ENCODE measurements at regions not wholly inside any gene's neighbourhood (a gene's known extent, or its start where the extent isn't known, plus 50 kb on each side); places are given as distances from the start of the nearest gene placed in this dataset.

- Histone ChIP-seq H3K36me3 (ENCODE audit: control insufficient read depth in 2 of 3, insufficient read depth in 3 of 3, low read length in 3 of 3) (no peaks in the 10 kb centered on the region), H3K9me3 (ENCODE audit: control insufficient read depth in 2 of 3, low read length in 3 of 3) (no peaks in the 10 kb centered on the region), H3K4me1 (ENCODE audit: control insufficient read depth in 2 of 2, insufficient read depth in 2 of 2, low read length in 2 of 2) (no peaks in the 10 kb centered on the region), H3K27ac (ENCODE audit: low read depth, low read length) (no peak overlapping the region), H3K27me3 (ENCODE audit: control insufficient read depth in 2 of 2, insufficient read depth in 2 of 2, low read length in 2 of 2) (no peaks in the 10 kb centered on the region), H3K4me3 (ENCODE audit: low read length) (no peak overlapping the region)
- no peaks in the 10 kb centered on the region for H3K36me3 Mint-ChIP-seq
- intact Hi-C loops (cut with micrococcal nuclease), result no loop called here
- ATAC-seq, result no peak
- CTCF ChIA-PET, result no interaction called here
- H3K9me3 Mint-ChIP-seq, result peaks cover 0 to 10% (median 2%) of the 10 kb centered on the region in 11 donors
- DNase-seq, result no peak
- no peak overlapping the region for H3K4me3 Mint-ChIP-seq
- POLR2A ChIA-PET, result no interaction called here
- no peaks in the 10 kb centered on the region for H3K27me3 Mint-ChIP-seq
- H3K4me1 Mint-ChIP-seq, result no peaks in the 10 kb centered on the region
- H3K27ac Mint-ChIP-seq, result no peak overlapping the region
Measured at GRCh38 chr13:59172076-59172475, 991.7 kb downstream of the DIAPH3 start.

GRCh38 chr13:59176775-59177174 is 987.0 kb downstream of the DIAPH3 start:
- CTCF ChIA-PET, result no interaction called here
- POLR2A ChIA-PET, result no interaction called here
- no peak overlapping the region for H3K27ac Mint-ChIP-seq
- no peaks in the 10 kb centered on the region for H3K4me1 Mint-ChIP-seq
- Histone ChIP-seq H3K27me3 (ENCODE audit: control insufficient read depth in 2 of 2, insufficient read depth in 2 of 2, low read length in 2 of 2) (no peaks in the 10 kb centered on the region), H3K9me3 (ENCODE audit: control insufficient read depth in 2 of 3, low read length in 3 of 3) (no peaks in the 10 kb centered on the region), H3K27ac (ENCODE audit: low read depth, low read length) (no peak overlapping the region), H3K4me1 (ENCODE audit: control insufficient read depth in 2 of 2, insufficient read depth in 2 of 2, low read length in 2 of 2) (no peaks in the 10 kb centered on the region), H3K4me3 (ENCODE audit: low read length) (no peak overlapping the region), H3K36me3 (ENCODE audit: control insufficient read depth in 2 of 3, insufficient read depth in 3 of 3, low read length in 3 of 3) (no peaks in the 10 kb centered on the region)
- no peaks in the 10 kb centered on the region for H3K27me3 Mint-ChIP-seq
- intact Hi-C loops (cut with micrococcal nuclease), result no loop called here
- no peak overlapping the region for H3K4me3 Mint-ChIP-seq
- ATAC-seq (no peak), DNase-seq (no peak)
- H3K9me3 Mint-ChIP-seq, result peaks cover 0 to 8% (median 3%) of the 10 kb centered on the region in 11 donors
- H3K36me3 Mint-ChIP-seq, result no peaks in the 10 kb centered on the region

- Histone ChIP-seq H3K4me1 (ENCODE audit: control insufficient read depth in 2 of 2, insufficient read depth in 2 of 2, low read length in 2 of 2) (no peaks in the 10 kb centered on the region), H3K9me3 (ENCODE audit: control insufficient read depth in 2 of 3, low read length in 3 of 3) (no peaks in the 10 kb centered on the region), H3K27ac (ENCODE audit: low read depth, low read length) (no peak overlapping the region), H3K36me3 (ENCODE audit: control insufficient read depth in 2 of 3, insufficient read depth in 3 of 3, low read length in 3 of 3) (no peaks in the 10 kb centered on the region), H3K27me3 (ENCODE audit: control insufficient read depth in 2 of 2, insufficient read depth in 2 of 2, low read length in 2 of 2) (no peaks in the 10 kb centered on the region), H3K4me3 (ENCODE audit: low read length) (no peak overlapping the region)
- ATAC-seq, result no peak
- CTCF ChIA-PET, result no interaction called here
- intact Hi-C loops (cut with micrococcal nuclease), result no loop called here
- DNase-seq, result no peak
- Mint-ChIP-seq H3K27me3 (no peaks in the 10 kb centered on the region), H3K36me3 (no peaks in the 10 kb centered on the region), H3K4me1 (no peaks in the 10 kb centered on the region), H3K9me3 (peaks cover 0 to 8% (median 3%) of the 10 kb centered on the region in 11 donors), H3K4me3 (no peak overlapping the region), H3K27ac (no peak overlapping the region)
- POLR2A ChIA-PET, result no interaction called here
Measured at GRCh38 chr13:59178344-59178743, 985.4 kb downstream of the DIAPH3 start.

- CTCF ChIA-PET, result no interaction called here
- ATAC-seq (no peak), DNase-seq (no peak)
- H3K4me3 ChIP-seq (ENCODE audit: low read length), result no peak overlapping the region
- no peaks in the 10 kb centered on the region for H3K9me3 ChIP-seq (ENCODE audit: control insufficient read depth in 2 of 3, low read length in 3 of 3)
- POLR2A ChIA-PET, result no interaction called here
- no peaks in the 10 kb centered on the region for H3K4me1 ChIP-seq (ENCODE audit: control insufficient read depth in 2 of 2, insufficient read depth in 2 of 2, low read length in 2 of 2)
- H3K4me1 Mint-ChIP-seq, result no peaks in the 10 kb centered on the region
- H3K27me3 Mint-ChIP-seq, result no peaks in the 10 kb centered on the region
- intact Hi-C loops (cut with micrococcal nuclease), result no loop called here
- no peak overlapping the region for H3K4me3 Mint-ChIP-seq
- no peak overlapping the region for H3K27ac ChIP-seq (ENCODE audit: low read depth, low read length)
- peaks cover 0 to 9% (median 1%) of the 10 kb centered on the region in 11 donors for H3K9me3 Mint-ChIP-seq
- H3K36me3 Mint-ChIP-seq, result no peaks in the 10 kb centered on the region
- no peaks in the 10 kb centered on the region for H3K27me3 ChIP-seq (ENCODE audit: control insufficient read depth in 2 of 2, insufficient read depth in 2 of 2, low read length in 2 of 2)
- no peak overlapping the region for H3K27ac Mint-ChIP-seq
- H3K36me3 ChIP-seq (ENCODE audit: control insufficient read depth in 2 of 3, insufficient read depth in 3 of 3, low read length in 3 of 3), result no peaks in the 10 kb centered on the region
Measured at GRCh38 chr13:59182241-59182640, 981.5 kb downstream of the DIAPH3 start.

GRCh38 chr13:59197397-59197796 is 966.3 kb downstream of the DIAPH3 start:
- Mint-ChIP-seq H3K27me3 (peaks cover 0 to 4% (median 0%) of the 10 kb centered on the region in 5 donors), H3K27ac (no peak overlapping the region), H3K36me3 (no peaks in the 10 kb centered on the region), H3K4me3 (no peak overlapping the region), H3K4me1 (no peaks in the 10 kb centered on the region), H3K9me3 (peaks cover 0 to 8% (median 0%) of the 10 kb centered on the region in 11 donors)
- Histone ChIP-seq H3K27ac (ENCODE audit: low read depth, low read length) (no peak overlapping the region), H3K27me3 (ENCODE audit: control insufficient read depth in 2 of 2, insufficient read depth in 2 of 2, low read length in 2 of 2) (no peaks in the 10 kb centered on the region), H3K4me3 (ENCODE audit: low read length) (no peak overlapping the region), H3K4me1 (ENCODE audit: control insufficient read depth in 2 of 2, insufficient read depth in 2 of 2, low read length in 2 of 2) (no peaks in the 10 kb centered on the region), H3K9me3 (ENCODE audit: control insufficient read depth in 2 of 3, low read length in 3 of 3) (no peaks in the 10 kb centered on the region), H3K36me3 (ENCODE audit: control insufficient read depth in 2 of 3, insufficient read depth in 3 of 3, low read length in 3 of 3) (no peaks in the 10 kb centered on the region)
- POLR2A ChIA-PET, result no interaction called here
- CTCF ChIA-PET, result no interaction called here
- ATAC-seq, result no peak
- DNase-seq, result no peak
- intact Hi-C loops (cut with micrococcal nuclease), result no loop called here

- no peaks in the 10 kb centered on the region for H3K27me3 ChIP-seq (ENCODE audit: control insufficient read depth in 2 of 2, insufficient read depth in 2 of 2, low read length in 2 of 2)
- Mint-ChIP-seq H3K9me3 (peaks cover 0 to 12% (median 3%) of the 10 kb centered on the region in 11 donors), H3K36me3 (no peaks in the 10 kb centered on the region), H3K27me3 (no peaks in the 10 kb centered on the region), H3K4me3 (no peak overlapping the region), H3K27ac (no peak overlapping the region), H3K4me1 (no peaks in the 10 kb centered on the region)
- H3K9me3 ChIP-seq (ENCODE audit: control insufficient read depth in 2 of 3, low read length in 3 of 3), result no peaks in the 10 kb centered on the region
- H3K27ac ChIP-seq (ENCODE audit: low read depth, low read length), result no peak overlapping the region
- POLR2A ChIA-PET, result no interaction called here
- H3K4me1 ChIP-seq (ENCODE audit: control insufficient read depth in 2 of 2, insufficient read depth in 2 of 2, low read length in 2 of 2), result no peaks in the 10 kb centered on the region
- ATAC-seq (no peak), DNase-seq (no peak)
- CTCF ChIA-PET, result no interaction called here
- H3K4me3 ChIP-seq (ENCODE audit: low read length), result no peak overlapping the region
- H3K36me3 ChIP-seq (ENCODE audit: control insufficient read depth in 2 of 3, insufficient read depth in 3 of 3, low read length in 3 of 3), result no peaks in the 10 kb centered on the region
- intact Hi-C loops (cut with micrococcal nuclease), result no loop called here
Measured at GRCh38 chr13:59201841-59202240, 961.9 kb downstream of the DIAPH3 start.

GRCh38 chr13:59203855-59204254 is 959.9 kb downstream of the DIAPH3 start:
- Histone ChIP-seq H3K36me3 (ENCODE audit: control insufficient read depth in 2 of 3, insufficient read depth in 3 of 3, low read length in 3 of 3) (no peaks in the 10 kb centered on the region), H3K4me3 (ENCODE audit: low read length) (no peak overlapping the region), H3K4me1 (ENCODE audit: control insufficient read depth in 2 of 2, insufficient read depth in 2 of 2, low read length in 2 of 2) (no peaks in the 10 kb centered on the region), H3K27ac (ENCODE audit: low read depth, low read length) (no peak overlapping the region), H3K9me3 (ENCODE audit: control insufficient read depth in 2 of 3, low read length in 3 of 3) (no peaks in the 10 kb centered on the region), H3K27me3 (ENCODE audit: control insufficient read depth in 2 of 2, insufficient read depth in 2 of 2, low read length in 2 of 2) (no peaks in the 10 kb centered on the region)
- POLR2A ChIA-PET, result no interaction called here
- H3K27ac Mint-ChIP-seq, result no peak overlapping the region
- CTCF ChIA-PET, result no interaction called here
- no peaks in the 10 kb centered on the region for H3K4me1 Mint-ChIP-seq
- H3K27me3 Mint-ChIP-seq, result no peaks in the 10 kb centered on the region
- DNase-seq, result no peak
- no peak for ATAC-seq
- intact Hi-C loops (cut with micrococcal nuclease), result no loop called here
- no peak overlapping the region for H3K4me3 Mint-ChIP-seq
- H3K9me3 Mint-ChIP-seq, result peaks cover 0 to 9% (median 3%) of the 10 kb centered on the region in 11 donors
- H3K36me3 Mint-ChIP-seq, result no peaks in the 10 kb centered on the region
